ENCODE measurements at regions not wholly inside any gene's neighbourhood (a gene's known extent, or its start where the extent isn't known, plus 50 kb on each side); places are given as distances from the start of the nearest gene placed in this dataset.

DNA sequence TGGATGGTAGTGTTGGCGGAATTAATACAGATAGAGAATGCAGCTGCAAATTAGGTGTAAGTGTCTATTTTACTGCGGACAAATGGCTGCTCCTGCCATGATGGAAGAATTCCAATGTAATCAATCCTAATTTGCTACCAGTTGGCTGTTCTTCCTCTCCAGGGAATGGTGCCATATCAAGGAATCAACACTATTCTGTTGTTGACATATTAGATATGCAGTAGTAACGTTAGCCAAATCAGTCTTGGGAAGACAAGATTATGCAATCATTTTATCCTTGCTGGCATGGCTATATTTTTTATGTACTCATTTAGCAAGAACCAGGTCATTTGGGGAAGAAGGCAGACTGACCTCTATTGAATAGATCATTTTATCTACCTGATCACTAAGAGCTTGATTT, 271.2 kb upstream of the AGA start:
- Histone ChIP-seq H3K4me3 (ENCODE audit: low read length) (no peak overlapping the region), H3K27me3 (ENCODE audit: low read length) (no peaks in the 10 kb centered on the region), H3K79me2 (ENCODE audit: low read length) (no peaks in the 10 kb centered on the region), H3K9ac (ENCODE audit: low read length) (no peak overlapping the region), H4K20me1 (ENCODE audit: insufficient read depth, low read depth, low read length) (no peaks in the 10 kb centered on the region), H3K4me2 (ENCODE audit: low read depth, low read length, poor library complexity, severe bottlenecking) (no peak overlapping the region), H2AFZ (ENCODE audit: low read length) (no peak overlapping the region), H3K27ac (ENCODE audit: low read length) (no peak overlapping the region), H3K9me3 (ENCODE audit: low read length) (no peaks in the 10 kb centered on the region), H3K36me3 (ENCODE audit: insufficient read depth, low read length) (no peaks in the 10 kb centered on the region), H3K4me1 (ENCODE audit: low read length) (no peaks in the 10 kb centered on the region), H3K9me2 (replicated peaks; ENCODE audit: insufficient read depth, low read length) (no peaks in the 10 kb centered on the region)
- no peak for DNase-seq

DNA sequence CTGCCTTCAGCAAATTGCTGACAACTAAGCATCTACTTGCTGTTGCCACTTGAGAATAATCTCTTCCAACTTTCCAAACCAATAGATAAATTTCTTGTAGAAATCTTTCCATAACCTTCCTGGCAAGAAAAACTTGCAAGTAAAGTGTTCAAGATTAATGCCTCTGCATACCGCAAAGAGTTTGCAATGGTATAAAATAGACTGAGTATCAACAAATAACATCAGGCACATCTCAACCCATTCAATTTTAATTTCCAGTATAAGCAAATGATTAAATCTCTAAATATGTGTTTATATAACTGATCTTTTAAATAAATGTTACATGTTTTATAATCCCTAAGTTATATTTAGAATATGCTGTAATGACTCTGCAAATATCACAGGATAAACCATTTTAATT, 275.2 kb upstream of the AGA start:
- Histone ChIP-seq H3K4me2 (ENCODE audit: low read depth, low read length, poor library complexity, severe bottlenecking) (no peak overlapping the region), H2AFZ (ENCODE audit: low read length) (no peak overlapping the region), H3K27ac (ENCODE audit: low read length) (no peak overlapping the region), H3K9ac (ENCODE audit: low read length) (no peak overlapping the region), H3K4me3 (ENCODE audit: low read length) (no peak overlapping the region), H3K4me1 (ENCODE audit: low read length) (no peaks in the 10 kb centered on the region), H3K9me2 (replicated peaks; ENCODE audit: insufficient read depth, low read length) (no peaks in the 10 kb centered on the region), H4K20me1 (ENCODE audit: insufficient read depth, low read depth, low read length) (no peaks in the 10 kb centered on the region), H3K79me2 (ENCODE audit: low read length) (no peaks in the 10 kb centered on the region), H3K36me3 (ENCODE audit: insufficient read depth, low read length) (no peaks in the 10 kb centered on the region), H3K27me3 (ENCODE audit: low read length) (no peaks in the 10 kb centered on the region), H3K9me3 (ENCODE audit: low read length) (no peaks in the 10 kb centered on the region)
- no peak for DNase-seq

DNA sequence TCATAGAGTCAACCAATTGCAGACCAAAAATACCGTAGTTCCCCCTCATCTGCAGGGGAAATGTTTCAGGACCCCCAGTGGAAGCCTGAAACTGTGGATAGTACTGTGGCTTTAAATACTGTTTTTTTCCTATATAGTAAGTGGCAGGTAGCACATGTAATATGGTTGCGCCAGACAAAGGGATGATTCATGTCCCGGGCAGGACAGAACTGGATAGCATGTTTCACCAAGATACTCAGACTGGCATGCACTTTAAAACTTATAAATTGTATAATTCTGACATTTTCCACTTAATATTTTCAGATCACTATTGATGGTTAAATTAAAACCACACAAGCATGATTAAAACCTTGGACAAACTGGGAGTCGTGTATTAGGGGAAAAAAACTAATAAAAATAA, 276.3 kb upstream of the AGA start:
- H3K79me2 ChIP-seq (ENCODE audit: low read length) = no peaks in the 10 kb centered on the region
- no peak overlapping the region for H3K4me2 ChIP-seq (ENCODE audit: low read depth, low read length, poor library complexity, severe bottlenecking)
- no peaks in the 10 kb centered on the region for H3K4me1 ChIP-seq (ENCODE audit: low read length)
- no peaks in the 10 kb centered on the region for H3K9me2 ChIP-seq (replicated peaks; ENCODE audit: insufficient read depth, low read length)
- H3K27me3 ChIP-seq (ENCODE audit: low read length) = no peaks in the 10 kb centered on the region
- no peak overlapping the region for H3K4me3 ChIP-seq (ENCODE audit: low read length)
- no peak overlapping the region for H3K9ac ChIP-seq (ENCODE audit: low read length)
- H3K9me3 ChIP-seq (ENCODE audit: low read length) = no peaks in the 10 kb centered on the region
- H4K20me1 ChIP-seq (ENCODE audit: insufficient read depth, low read depth, low read length) = no peaks in the 10 kb centered on the region
- H2AFZ ChIP-seq (ENCODE audit: low read length) = no peak overlapping the region
- no peaks in the 10 kb centered on the region for H3K36me3 ChIP-seq (ENCODE audit: insufficient read depth, low read length)
- DNase-seq = no peak
- no peak overlapping the region for H3K27ac ChIP-seq (ENCODE audit: low read length)

DNA sequence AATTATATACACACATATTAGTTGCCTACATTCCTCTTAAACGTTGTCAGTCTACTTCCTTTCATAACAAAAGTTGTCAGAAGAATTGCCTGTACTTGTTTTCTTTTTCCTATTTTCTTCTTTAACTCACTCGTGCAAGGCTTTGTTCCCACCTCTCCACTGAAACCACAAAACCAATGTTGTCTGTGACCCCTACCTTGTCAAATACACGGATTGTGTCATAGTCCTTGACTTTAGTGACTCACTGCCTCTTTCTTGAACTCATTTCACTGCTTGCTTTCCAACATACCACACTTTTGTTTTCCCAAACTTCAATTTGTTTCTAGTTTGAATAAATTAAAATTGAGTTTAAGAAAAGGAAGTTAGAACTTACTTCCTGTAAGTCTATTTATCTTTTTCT, 283.9 kb upstream of the AGA start:
- no peaks in the 10 kb centered on the region for H3K27me3 ChIP-seq (ENCODE audit: low read length)
- H3K9me3 ChIP-seq (ENCODE audit: low read length) = no peaks in the 10 kb centered on the region
- no peaks in the 10 kb centered on the region for H3K4me1 ChIP-seq (ENCODE audit: low read length)
- no peak for DNase-seq
- no peaks in the 10 kb centered on the region for H3K79me2 ChIP-seq (ENCODE audit: low read length)
- no peak overlapping the region for H3K9ac ChIP-seq (ENCODE audit: low read length)
- H3K36me3 ChIP-seq (ENCODE audit: insufficient read depth, low read length) = no peaks in the 10 kb centered on the region
- H3K9me2 ChIP-seq (replicated peaks; ENCODE audit: insufficient read depth, low read length) = no peaks in the 10 kb centered on the region
- H3K4me2 ChIP-seq (ENCODE audit: low read depth, low read length, poor library complexity, severe bottlenecking) = no peak overlapping the region
- H4K20me1 ChIP-seq (ENCODE audit: insufficient read depth, low read depth, low read length) = no peaks in the 10 kb centered on the region
- H3K27ac ChIP-seq (ENCODE audit: low read length) = no peak overlapping the region
- H2AFZ ChIP-seq (ENCODE audit: low read length) = no peak overlapping the region
- no peak overlapping the region for H3K4me3 ChIP-seq (ENCODE audit: low read length)

DNA sequence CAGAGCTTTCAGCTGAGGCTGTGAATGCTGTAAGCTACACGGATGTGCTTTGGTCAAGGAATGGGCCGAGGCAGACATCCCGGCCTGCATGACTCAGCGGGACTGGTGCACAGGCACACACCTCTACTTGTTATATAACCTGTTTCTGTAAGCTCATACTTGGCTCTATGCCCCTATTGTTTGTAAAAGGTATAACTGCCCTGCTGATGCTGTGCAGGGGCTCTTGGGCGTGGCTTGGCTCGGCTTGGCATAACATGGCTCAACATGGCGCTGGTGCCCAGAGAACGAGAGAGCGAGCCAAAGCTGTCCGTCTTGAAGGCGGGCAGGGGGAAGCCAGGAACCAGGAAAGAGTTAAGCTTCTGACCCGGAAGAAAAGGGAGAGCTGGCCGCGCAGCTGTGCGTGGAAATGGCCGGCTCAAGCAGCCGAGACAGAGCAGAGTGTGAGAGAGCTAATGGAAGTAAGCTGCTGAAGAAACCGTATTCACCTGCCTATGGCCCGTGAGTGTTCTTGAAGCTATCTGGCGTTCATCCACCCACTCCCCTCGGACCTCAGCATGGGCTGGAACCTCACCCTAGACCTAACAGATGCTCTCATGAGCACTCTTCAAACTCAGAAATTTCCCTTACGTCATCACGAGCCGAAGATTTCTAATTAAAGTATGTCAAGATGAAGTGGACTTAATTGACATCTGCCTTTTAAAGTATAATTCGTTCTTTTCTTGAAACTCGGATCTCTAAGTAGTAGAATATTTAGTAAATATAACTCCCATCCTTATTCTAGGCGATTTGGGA, 286.3 kb upstream of the AGA start:
- no peak overlapping the region for H3K4me2 ChIP-seq (ENCODE audit: low read depth, low read length, poor library complexity, severe bottlenecking)

DNA sequence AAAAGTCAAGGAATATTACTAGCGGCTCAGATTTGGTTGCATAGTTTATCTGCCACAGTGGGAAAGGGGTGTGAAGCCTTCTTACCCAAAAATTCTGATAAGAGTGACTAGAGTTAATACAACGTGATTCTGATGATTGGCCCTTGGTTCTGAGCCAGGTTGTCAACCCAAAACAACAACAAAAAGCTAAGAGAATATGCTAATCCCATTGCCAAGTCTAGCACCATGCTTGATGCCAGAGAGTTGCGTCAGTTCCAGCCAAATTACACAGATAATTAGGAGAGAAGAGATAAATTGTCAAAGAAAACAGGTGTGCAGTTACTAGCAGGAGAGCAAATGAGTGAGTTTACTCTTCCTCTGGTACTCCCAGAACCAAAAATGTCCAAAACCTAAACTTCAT, 287.4 kb upstream of the AGA start:
- H2AFZ ChIP-seq (ENCODE audit: low read length) = no peak overlapping the region
- no peaks in the 10 kb centered on the region for H3K9me3 ChIP-seq (ENCODE audit: low read length)
- no peaks in the 10 kb centered on the region for H3K79me2 ChIP-seq (ENCODE audit: low read length)
- no peak for DNase-seq
- no peak overlapping the region for H3K4me3 ChIP-seq (ENCODE audit: low read length)
- no peaks in the 10 kb centered on the region for H3K4me1 ChIP-seq (ENCODE audit: low read length)
- H3K4me2 ChIP-seq (ENCODE audit: low read depth, low read length, poor library complexity, severe bottlenecking) = no peak overlapping the region
- no peaks in the 10 kb centered on the region for H3K27me3 ChIP-seq (ENCODE audit: low read length)
- no peak overlapping the region for H3K9ac ChIP-seq (ENCODE audit: low read length)
- H3K36me3 ChIP-seq (ENCODE audit: insufficient read depth, low read length) = no peaks in the 10 kb centered on the region
- H3K9me2 ChIP-seq (replicated peaks; ENCODE audit: insufficient read depth, low read length) = no peaks in the 10 kb centered on the region
- H4K20me1 ChIP-seq (ENCODE audit: insufficient read depth, low read depth, low read length) = no peaks in the 10 kb centered on the region
- H3K27ac ChIP-seq (ENCODE audit: low read length) = no peak overlapping the region

More for the DNA sequence above, 286.3 kb upstream of the AGA start:
- no peak overlapping the region for H3K27ac ChIP-seq (ENCODE audit: low read length)
- H3K9ac ChIP-seq (ENCODE audit: low read length) = no peak overlapping the region
- no peaks in the 10 kb centered on the region for H3K9me3 ChIP-seq (ENCODE audit: low read length)
- H3K4me1 ChIP-seq (ENCODE audit: low read length) = no peaks in the 10 kb centered on the region
- H2AFZ ChIP-seq (ENCODE audit: low read length) = no peak overlapping the region
- no peaks in the 10 kb centered on the region for H3K9me2 ChIP-seq (replicated peaks; ENCODE audit: insufficient read depth, low read length)
- no peaks in the 10 kb centered on the region for H3K36me3 ChIP-seq (ENCODE audit: insufficient read depth, low read length)
- no peaks in the 10 kb centered on the region for H4K20me1 ChIP-seq (ENCODE audit: insufficient read depth, low read depth, low read length)
- no peak for DNase-seq
- H3K79me2 ChIP-seq (ENCODE audit: low read length) = no peaks in the 10 kb centered on the region
- no peaks in the 10 kb centered on the region for H3K27me3 ChIP-seq (ENCODE audit: low read length)
- no peak overlapping the region for H3K4me3 ChIP-seq (ENCODE audit: low read length)

DNA sequence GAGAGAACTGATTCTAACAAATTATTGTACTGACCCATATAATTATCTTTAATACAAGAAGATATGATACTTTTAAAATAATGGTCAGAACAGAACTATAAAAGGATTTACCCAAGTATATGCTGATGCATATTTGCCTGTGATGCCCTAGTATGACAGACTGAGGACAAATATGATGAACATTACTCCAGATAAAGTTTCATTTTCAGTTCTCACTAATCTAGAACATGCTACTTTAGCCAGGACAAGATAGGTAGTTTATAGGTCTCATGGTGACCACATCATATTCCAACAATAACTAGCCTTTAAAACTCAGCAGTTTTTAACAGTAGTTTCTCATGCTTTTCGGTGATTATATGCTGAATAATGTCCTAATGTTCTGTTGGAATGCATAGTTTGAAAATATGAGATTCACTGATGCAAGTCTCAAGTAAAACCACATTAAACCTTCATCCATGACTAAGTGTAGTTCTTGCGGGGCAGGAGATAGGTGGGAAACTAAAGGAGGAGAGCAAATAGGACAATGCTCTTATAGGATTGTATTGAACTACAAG, 295.2 kb upstream of the AGA start:
- Histone ChIP-seq H3K27ac (ENCODE audit: low read length) (no peak overlapping the region), H2AFZ (ENCODE audit: low read length) (no peak overlapping the region), H3K9me3 (ENCODE audit: low read length) (no peaks in the 10 kb centered on the region), H3K9me2 (replicated peaks; ENCODE audit: insufficient read depth, low read length) (no peaks in the 10 kb centered on the region), H3K4me1 (ENCODE audit: low read length) (no peaks in the 10 kb centered on the region), H3K4me3 (ENCODE audit: low read length) (no peak overlapping the region), H3K36me3 (ENCODE audit: insufficient read depth, low read length) (no peaks in the 10 kb centered on the region), H4K20me1 (ENCODE audit: insufficient read depth, low read depth, low read length) (no peaks in the 10 kb centered on the region), H3K9ac (ENCODE audit: low read length) (no peak overlapping the region), H3K4me2 (ENCODE audit: low read depth, low read length, poor library complexity, severe bottlenecking) (no peak overlapping the region), H3K79me2 (ENCODE audit: low read length) (no peaks in the 10 kb centered on the region), H3K27me3 (ENCODE audit: low read length) (no peaks in the 10 kb centered on the region)
- no peak for DNase-seq

DNA sequence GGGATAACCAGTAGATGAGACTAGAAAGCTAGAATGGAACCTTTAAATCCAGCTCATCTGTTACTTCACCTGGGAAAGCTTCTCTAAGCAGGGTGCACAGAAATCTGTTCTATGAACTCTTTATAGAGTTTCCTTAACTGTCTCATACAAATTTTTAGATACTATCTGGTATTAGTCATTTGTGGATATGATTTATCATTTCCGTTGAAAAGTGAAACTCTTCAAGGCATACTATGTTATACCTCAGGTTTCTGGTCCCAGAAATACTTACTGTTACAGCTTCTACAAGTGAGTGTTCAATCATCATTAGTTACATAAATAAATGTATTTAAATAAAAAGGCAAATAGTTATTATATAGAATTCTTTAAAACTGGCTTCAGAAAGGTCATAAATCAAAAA, 298.3 kb upstream of the AGA start:
- H3K9ac ChIP-seq (ENCODE audit: low read length) = no peak overlapping the region
- H4K20me1 ChIP-seq (ENCODE audit: insufficient read depth, low read depth, low read length) = no peaks in the 10 kb centered on the region
- no peak for DNase-seq
- no peaks in the 10 kb centered on the region for H3K79me2 ChIP-seq (ENCODE audit: low read length)
- H2AFZ ChIP-seq (ENCODE audit: low read length) = no peak overlapping the region
- H3K4me3 ChIP-seq (ENCODE audit: low read length) = no peak overlapping the region
- H3K4me1 ChIP-seq (ENCODE audit: low read length) = no peaks in the 10 kb centered on the region
- no peaks in the 10 kb centered on the region for H3K36me3 ChIP-seq (ENCODE audit: insufficient read depth, low read length)
- no peak overlapping the region for H3K27ac ChIP-seq (ENCODE audit: low read length)
- H3K9me3 ChIP-seq (ENCODE audit: low read length) = no peaks in the 10 kb centered on the region
- H3K4me2 ChIP-seq (ENCODE audit: low read depth, low read length, poor library complexity, severe bottlenecking) = no peak overlapping the region
- no peaks in the 10 kb centered on the region for H3K27me3 ChIP-seq (ENCODE audit: low read length)
- no peaks in the 10 kb centered on the region for H3K9me2 ChIP-seq (replicated peaks; ENCODE audit: insufficient read depth, low read length)
